ENCODE measurements at regions not wholly inside any gene's neighbourhood (a gene's known extent, or its start where the extent isn't known, plus 50 kb on each side); places are given as distances from the start of the nearest gene placed in this dataset.

- no peaks in the 10 kb centered on the region for H3K27me3 ChIP-seq (ENCODE audit: control insufficient read depth, insufficient read depth, low read length, poor library complexity, severe bottlenecking)
- no peak overlapping the region for H3K4me3 ChIP-seq (ENCODE audit: insufficient read depth, low read depth, low read length)
- no peaks in the 10 kb centered on the region for H3K9me3 ChIP-seq (ENCODE audit: control insufficient read depth, low read length)
- H3K27ac ChIP-seq (ENCODE audit: insufficient read depth, low read depth, low read length, poor library complexity, severe bottlenecking), result no peak overlapping the region
- WGBS, 2 experiments, result 73 to 79% methylated on average over 3 to 4 of the region's 4 CpGs
- peaks cover 7% of the 10 kb centered on the region for H3K4me1 ChIP-seq (ENCODE audit: control insufficient read depth, insufficient read depth, low read length)
- H3K36me3 ChIP-seq (ENCODE audit: control insufficient read depth, insufficient read depth, low read length), result no peaks in the 10 kb centered on the region
These were observed 1010.6 kb downstream of the ROBO2 start for GRCh38 chr3:78050276-78051065.

- Histone ChIP-seq H3K4me1 (ENCODE audit: control insufficient read depth, insufficient read depth, low read length) (no peaks in the 10 kb centered on the region), H3K4me3 (ENCODE audit: insufficient read depth, low read depth, low read length) (no peak overlapping the region), H3K36me3 (ENCODE audit: control insufficient read depth, insufficient read depth, low read length) (no peaks in the 10 kb centered on the region), H3K27me3 (ENCODE audit: control insufficient read depth, insufficient read depth, low read length, poor library complexity, severe bottlenecking) (no peaks in the 10 kb centered on the region), H3K9me3 (ENCODE audit: control insufficient read depth, low read length) (no peaks in the 10 kb centered on the region), H3K27ac (ENCODE audit: insufficient read depth, low read depth, low read length, poor library complexity, severe bottlenecking) (no peak overlapping the region)
- WGBS, 2 experiments, result 92 to 96% methylated on average over 8 of the region's 8 CpGs
These were observed 1012.8 kb downstream of the ROBO2 start for GRCh38 chr3:78052746-78053145.

GRCh38 chr3:78066287-78066686 lies 1026.4 kb downstream of the ROBO2 start:
- 88 to 91% methylated on average over 5 of the region's 5 CpGs for WGBS, 2 experiments
- Histone ChIP-seq H3K27ac (ENCODE audit: insufficient read depth, low read depth, low read length, poor library complexity, severe bottlenecking) (no peak overlapping the region), H3K27me3 (ENCODE audit: control insufficient read depth, insufficient read depth, low read length, poor library complexity, severe bottlenecking) (no peaks in the 10 kb centered on the region), H3K9me3 (ENCODE audit: control insufficient read depth, low read length) (no peaks in the 10 kb centered on the region), H3K4me3 (ENCODE audit: insufficient read depth, low read depth, low read length) (no peak overlapping the region), H3K4me1 (ENCODE audit: control insufficient read depth, insufficient read depth, low read length) (no peaks in the 10 kb centered on the region), H3K36me3 (ENCODE audit: control insufficient read depth, insufficient read depth, low read length) (no peaks in the 10 kb centered on the region)

- WGBS, 2 experiments, result 95 to 100% methylated on average over 2 of the region's 2 CpGs
- Histone ChIP-seq H3K4me1 (ENCODE audit: control insufficient read depth, insufficient read depth, low read length) (no peaks in the 10 kb centered on the region), H3K36me3 (ENCODE audit: control insufficient read depth, insufficient read depth, low read length) (no peaks in the 10 kb centered on the region), H3K4me3 (ENCODE audit: insufficient read depth, low read depth, low read length) (no peak overlapping the region), H3K9me3 (ENCODE audit: control insufficient read depth, low read length) (no peaks in the 10 kb centered on the region), H3K27ac (ENCODE audit: insufficient read depth, low read depth, low read length, poor library complexity, severe bottlenecking) (no peak overlapping the region), H3K27me3 (ENCODE audit: control insufficient read depth, insufficient read depth, low read length, poor library complexity, severe bottlenecking) (no peaks in the 10 kb centered on the region)
These were observed 1030.3 kb downstream of the ROBO2 start for GRCh38 chr3:78070188-78070587.

- Histone ChIP-seq H3K9me3 (ENCODE audit: control insufficient read depth, low read length) (no peaks in the 10 kb centered on the region), H3K27ac (ENCODE audit: insufficient read depth, low read depth, low read length, poor library complexity, severe bottlenecking) (no peak overlapping the region), H3K36me3 (ENCODE audit: control insufficient read depth, insufficient read depth, low read length) (no peaks in the 10 kb centered on the region), H3K4me3 (ENCODE audit: insufficient read depth, low read depth, low read length) (no peak overlapping the region), H3K27me3 (ENCODE audit: control insufficient read depth, insufficient read depth, low read length, poor library complexity, severe bottlenecking) (no peaks in the 10 kb centered on the region), H3K4me1 (ENCODE audit: control insufficient read depth, insufficient read depth, low read length) (no peaks in the 10 kb centered on the region)
These were observed 1036.5 kb downstream of the ROBO2 start for GRCh38 chr3:78076379-78076778.

GRCh38 chr3:78077178-78077577 lies 1037.3 kb downstream of the ROBO2 start:
- H3K9me3 ChIP-seq (ENCODE audit: control insufficient read depth, low read length), result no peaks in the 10 kb centered on the region

GRCh38 chr3:78077842-78078241 lies 1037.9 kb downstream of the ROBO2 start:
- no peak overlapping the region for H3K27ac ChIP-seq (ENCODE audit: insufficient read depth, low read depth, low read length, poor library complexity, severe bottlenecking)
- H3K4me1 ChIP-seq (ENCODE audit: control insufficient read depth, insufficient read depth, low read length), result no peaks in the 10 kb centered on the region
- H3K9me3 ChIP-seq (ENCODE audit: control insufficient read depth, low read length), result no peaks in the 10 kb centered on the region
- no peaks in the 10 kb centered on the region for H3K27me3 ChIP-seq (ENCODE audit: control insufficient read depth, insufficient read depth, low read length, poor library complexity, severe bottlenecking)
- H3K36me3 ChIP-seq (ENCODE audit: control insufficient read depth, insufficient read depth, low read length), result no peaks in the 10 kb centered on the region
- no peak overlapping the region for H3K4me3 ChIP-seq (ENCODE audit: insufficient read depth, low read depth, low read length)
- WGBS, 2 experiments, result 93 to 95% methylated on average over 2 of the region's 2 CpGs

More at GRCh38 chr3:78077178-78077577, 1037.3 kb downstream of the ROBO2 start:
- Histone ChIP-seq H3K36me3 (ENCODE audit: control insufficient read depth, insufficient read depth, low read length) (no peaks in the 10 kb centered on the region), H3K4me1 (ENCODE audit: control insufficient read depth, insufficient read depth, low read length) (no peaks in the 10 kb centered on the region), H3K4me3 (ENCODE audit: insufficient read depth, low read depth, low read length) (no peak overlapping the region), H3K27ac (ENCODE audit: insufficient read depth, low read depth, low read length, poor library complexity, severe bottlenecking) (no peak overlapping the region), H3K27me3 (ENCODE audit: control insufficient read depth, insufficient read depth, low read length, poor library complexity, severe bottlenecking) (no peaks in the 10 kb centered on the region)
- WGBS, 2 experiments, result 92 to 95% methylated on average over 4 of the region's 4 CpGs

GRCh38 chr3:78079514-78079913 lies 1039.6 kb downstream of the ROBO2 start:
- Histone ChIP-seq H3K9me3 (ENCODE audit: control insufficient read depth, low read length) (no peaks in the 10 kb centered on the region), H3K4me1 (ENCODE audit: control insufficient read depth, insufficient read depth, low read length) (no peaks in the 10 kb centered on the region), H3K4me3 (ENCODE audit: insufficient read depth, low read depth, low read length) (no peak overlapping the region), H3K27ac (ENCODE audit: insufficient read depth, low read depth, low read length, poor library complexity, severe bottlenecking) (no peak overlapping the region), H3K36me3 (ENCODE audit: control insufficient read depth, insufficient read depth, low read length) (no peaks in the 10 kb centered on the region), H3K27me3 (ENCODE audit: control insufficient read depth, insufficient read depth, low read length, poor library complexity, severe bottlenecking) (no peaks in the 10 kb centered on the region)

GRCh38 chr3:78086150-78086549 lies 1046.3 kb downstream of the ROBO2 start:
- H3K27me3 ChIP-seq (ENCODE audit: control insufficient read depth, insufficient read depth, low read length, poor library complexity, severe bottlenecking), result no peaks in the 10 kb centered on the region
- H3K36me3 ChIP-seq (ENCODE audit: control insufficient read depth, insufficient read depth, low read length), result no peaks in the 10 kb centered on the region
- H3K27ac ChIP-seq (ENCODE audit: insufficient read depth, low read depth, low read length, poor library complexity, severe bottlenecking), result no peak overlapping the region
- H3K4me3 ChIP-seq (ENCODE audit: insufficient read depth, low read depth, low read length), result no peak overlapping the region
- no peaks in the 10 kb centered on the region for H3K4me1 ChIP-seq (ENCODE audit: control insufficient read depth, insufficient read depth, low read length)
- WGBS, 2 experiments, result no CpG with 5 or more reads among the region's 1 CpG
- no peaks in the 10 kb centered on the region for H3K9me3 ChIP-seq (ENCODE audit: control insufficient read depth, low read length)

GRCh38 chr3:78087134-78087533 lies 1047.2 kb downstream of the ROBO2 start:
- H3K27me3 ChIP-seq (ENCODE audit: control insufficient read depth, insufficient read depth, low read length, poor library complexity, severe bottlenecking), result no peaks in the 10 kb centered on the region
- no peaks in the 10 kb centered on the region for H3K9me3 ChIP-seq (ENCODE audit: control insufficient read depth, low read length)
- H3K4me1 ChIP-seq (ENCODE audit: control insufficient read depth, insufficient read depth, low read length), result no peaks in the 10 kb centered on the region
- H3K36me3 ChIP-seq (ENCODE audit: control insufficient read depth, insufficient read depth, low read length), result no peaks in the 10 kb centered on the region
- no peak overlapping the region for H3K27ac ChIP-seq (ENCODE audit: insufficient read depth, low read depth, low read length, poor library complexity, severe bottlenecking)
- H3K4me3 ChIP-seq (ENCODE audit: insufficient read depth, low read depth, low read length), result no peak overlapping the region
- WGBS, 2 experiments, result 88 to 97% methylated on average over 1 of the region's 1 CpG

GRCh38 chr3:78088006-78088405 lies 1048.1 kb downstream of the ROBO2 start:
- Histone ChIP-seq H3K4me3 (ENCODE audit: insufficient read depth, low read depth, low read length) (no peak overlapping the region), H3K36me3 (ENCODE audit: control insufficient read depth, insufficient read depth, low read length) (no peaks in the 10 kb centered on the region), H3K27me3 (ENCODE audit: control insufficient read depth, insufficient read depth, low read length, poor library complexity, severe bottlenecking) (no peaks in the 10 kb centered on the region), H3K9me3 (ENCODE audit: control insufficient read depth, low read length) (no peaks in the 10 kb centered on the region), H3K27ac (ENCODE audit: insufficient read depth, low read depth, low read length, poor library complexity, severe bottlenecking) (no peak overlapping the region), H3K4me1 (ENCODE audit: control insufficient read depth, insufficient read depth, low read length) (no peaks in the 10 kb centered on the region)
- 100% methylated on average over 2 of the region's 2 CpGs for WGBS, 2 experiments

Measured in ectodermal cell (in vitro differentiated cells).